Activated T-cell treated with anti-CD3 and anti-CD28 coated beads, Interleukin-2, amount 50 U/mL, for 48 hours (primary cell): ENCODE measurements at regions not wholly inside any gene's neighbourhood (a gene's known extent, or its start where the extent isn't known, plus 50 kb on each side); places are given as distances from the start of the nearest gene placed in this dataset.
"Not testable (repeated sequence)": the region's sequence is repeated elsewhere in the genome, so short reads cannot be mapped to it uniquely, and the experiment has no call there.

Source experiments
- DNase-seq, 2 experiments: peaks; one replicate each; pipeline ENCODE4 v3.0.0-alpha.2; 2020

DNA sequence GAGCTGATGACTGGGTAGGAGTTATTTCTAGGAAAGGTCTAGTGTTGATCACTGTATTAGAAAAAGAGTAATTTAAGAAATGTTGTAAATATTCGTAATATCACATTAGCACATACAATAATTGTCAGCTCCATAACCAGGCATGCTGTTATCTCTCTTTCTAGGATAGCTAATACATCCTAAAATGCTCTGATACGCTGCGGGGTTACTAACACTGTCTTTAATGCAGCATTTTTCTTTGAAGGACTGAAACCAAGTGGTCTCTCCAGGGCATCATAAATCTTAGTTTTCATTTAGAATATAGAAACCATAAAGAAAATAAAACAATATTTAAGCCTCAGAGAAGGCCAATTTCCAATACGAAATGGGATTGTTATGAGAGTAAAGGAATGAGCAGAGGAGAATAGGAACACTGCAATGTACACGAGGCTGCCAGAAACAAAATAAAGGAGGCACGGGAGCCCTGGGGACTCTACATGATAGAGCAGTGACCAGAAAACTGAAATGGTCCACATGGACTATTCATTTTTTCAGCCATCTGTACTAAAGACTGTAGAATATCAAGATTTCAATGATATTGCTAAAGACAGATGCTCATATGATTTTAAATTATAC, 1606.7 kb upstream of the AGA start:
- no peak for DNase-seq

DNA sequence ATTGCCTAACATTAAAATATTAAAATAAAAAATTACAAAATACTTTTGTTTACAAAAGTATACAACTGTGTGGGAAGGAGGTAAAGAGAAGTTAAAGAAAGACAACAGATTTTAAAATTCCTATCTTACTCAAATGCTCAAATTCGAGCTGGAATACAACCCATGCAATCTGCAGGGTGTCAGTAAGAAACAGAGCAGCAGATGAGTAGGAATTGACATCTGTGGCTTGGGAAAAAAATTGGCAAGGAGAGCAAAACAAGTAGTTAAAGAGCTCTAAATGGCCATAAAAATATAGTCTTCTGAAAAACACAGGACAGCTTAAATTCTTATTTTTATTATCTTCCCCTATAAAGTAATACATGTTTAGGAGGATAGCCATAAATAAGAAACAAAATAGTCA, 1609.0 kb upstream of the AGA start:
- no peak for DNase-seq

DNA sequence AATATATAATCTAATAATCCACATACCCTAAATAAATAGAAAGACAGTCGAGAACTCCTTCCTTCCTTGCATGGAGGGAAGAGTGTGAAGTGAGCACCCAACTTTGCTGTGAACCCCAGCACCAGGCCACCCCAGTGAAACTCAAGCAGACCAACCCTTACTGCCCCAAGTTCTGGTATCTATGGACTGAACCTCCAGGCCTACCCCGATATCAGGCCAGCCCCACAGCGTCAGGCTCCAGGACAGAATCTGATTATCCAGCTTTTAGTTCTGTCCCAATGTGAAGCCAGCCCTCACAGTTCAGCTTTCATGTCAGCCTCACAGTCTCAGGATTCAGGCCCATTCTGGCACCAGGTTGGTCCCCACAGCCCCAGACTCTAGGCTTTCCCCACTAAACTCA, 1617.2 kb upstream of the AGA start:
- no peak for DNase-seq

DNA sequence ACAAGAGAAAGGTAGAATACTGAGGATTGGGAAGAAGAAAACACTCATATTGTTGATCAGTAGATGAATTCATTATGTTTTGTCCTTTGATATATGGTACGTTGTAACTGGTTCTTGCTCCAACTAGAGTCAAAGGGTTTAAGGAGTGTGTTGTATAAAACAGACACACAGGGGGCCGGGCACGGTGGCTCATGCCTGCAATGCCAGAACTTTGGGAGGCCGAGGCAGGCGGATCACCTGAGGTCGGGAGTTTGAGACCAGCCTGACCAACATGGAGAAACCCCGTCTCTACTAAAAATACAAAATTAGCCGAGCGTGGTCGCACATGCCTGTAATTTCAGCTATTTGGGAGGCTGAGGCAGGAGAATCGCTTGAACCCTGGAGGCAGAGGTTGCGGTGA, 1624.0 kb upstream of the AGA start:
- not testable (repeated sequence) for DNase-seq

DNA sequence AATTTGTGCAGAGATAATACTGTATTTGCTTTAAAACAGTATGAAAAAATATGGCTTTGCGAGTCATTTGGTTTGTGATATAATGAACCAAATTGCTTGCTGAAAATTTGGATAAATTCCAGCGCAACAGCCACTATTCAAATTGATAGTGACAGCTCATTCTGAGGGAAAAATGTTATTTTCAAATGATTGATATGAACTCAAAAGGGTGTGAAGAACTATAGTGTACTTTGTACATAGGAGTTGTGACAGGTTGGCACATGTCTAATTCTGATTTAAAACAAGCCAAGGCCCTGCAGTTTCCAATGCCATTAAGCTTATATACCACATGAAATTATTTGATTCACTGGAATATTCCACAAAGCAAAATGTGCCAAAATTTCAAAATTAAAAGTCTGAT, 1628.9 kb upstream of the AGA start:
- no peak for DNase-seq

DNA sequence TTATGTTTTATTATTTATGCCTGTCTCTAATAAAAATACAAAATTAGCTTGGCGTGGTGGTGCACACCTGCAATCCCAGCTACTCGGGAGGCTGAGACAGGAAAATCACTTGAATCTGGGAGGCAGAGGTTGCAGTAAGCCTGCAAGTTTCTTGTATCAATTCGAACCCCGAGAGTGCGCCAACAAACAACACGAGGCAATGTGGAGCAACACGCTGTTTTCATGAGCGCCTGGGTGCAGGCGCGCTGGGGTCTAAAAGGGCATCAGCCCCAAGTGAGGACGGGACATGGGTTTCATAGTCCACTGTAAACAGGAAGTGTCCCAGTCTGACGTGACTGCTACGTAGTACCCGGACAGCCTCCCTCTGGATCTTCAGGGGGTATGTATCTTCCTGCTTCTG, 1634.6 kb upstream of the AGA start:
- no peak for DNase-seq

DNA sequence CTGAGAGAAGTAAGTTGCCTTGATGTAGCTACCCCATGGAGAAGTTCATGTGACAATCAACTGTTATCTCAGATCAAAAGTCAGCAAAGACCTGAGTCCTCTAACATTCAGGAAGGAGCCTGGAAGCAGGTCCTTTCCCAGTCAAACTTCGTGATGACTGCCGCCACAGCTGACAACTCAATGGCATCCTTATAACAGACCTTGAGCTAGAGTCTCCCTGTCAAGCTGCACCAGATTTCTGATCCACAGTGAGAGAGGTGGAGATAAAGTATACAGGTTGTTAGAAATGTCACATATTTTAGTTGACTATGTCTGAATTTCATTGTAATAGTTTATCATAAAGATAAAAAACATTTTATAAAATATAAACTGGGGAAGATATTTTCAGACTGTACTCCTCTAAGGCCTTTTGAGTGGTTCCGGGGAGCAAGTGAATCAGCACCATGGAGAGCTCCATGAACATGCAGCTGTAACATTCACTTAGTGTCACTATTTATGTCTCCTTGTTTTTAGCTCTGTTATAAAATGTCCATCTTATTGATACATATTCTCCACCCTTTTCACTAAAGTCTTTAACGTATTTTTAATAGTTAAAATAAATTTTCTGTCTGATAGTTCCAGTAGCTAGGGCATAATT, 1653.5 kb upstream of the AGA start:
- no peak for DNase-seq

DNA sequence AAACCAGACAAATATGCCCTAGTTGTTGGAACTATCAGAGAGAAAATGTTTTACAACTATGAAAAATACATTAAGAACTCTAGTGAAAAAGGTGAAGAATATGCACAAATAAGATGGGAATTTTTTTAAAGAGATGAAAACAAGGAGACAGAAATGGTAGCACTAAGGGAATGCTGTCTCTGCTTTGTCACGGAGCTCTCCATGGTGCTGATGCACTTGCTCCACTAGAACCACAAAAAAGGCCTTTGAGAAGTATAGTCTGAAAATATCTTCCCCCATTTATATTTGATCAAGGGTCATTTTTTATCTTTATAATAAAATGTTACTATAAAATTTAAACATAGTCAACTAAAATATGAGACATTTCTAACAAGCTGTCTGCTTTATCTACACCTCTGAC, 1655.5 kb upstream of the AGA start:
- DNase-seq = no peak

DNA sequence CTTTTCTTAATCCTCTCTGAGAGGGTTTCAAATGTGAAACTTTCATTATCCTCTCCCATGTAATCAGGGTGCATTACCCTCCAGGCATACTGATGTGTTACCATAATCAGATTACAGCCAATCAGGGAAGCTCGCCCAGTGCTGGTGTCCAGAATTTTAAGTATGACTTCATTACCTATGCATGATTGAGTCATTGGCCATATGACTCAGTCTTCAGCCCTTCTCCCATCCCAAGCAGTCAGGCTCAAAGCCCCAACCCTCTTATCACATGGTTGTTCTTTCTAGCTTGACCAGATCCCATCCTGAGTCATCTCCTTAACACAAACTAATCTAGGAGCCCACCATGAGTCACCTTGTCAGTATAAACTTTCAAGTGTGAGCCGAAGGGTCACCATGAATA, 1668.1 kb upstream of the AGA start:
- no peak for DNase-seq

DNA sequence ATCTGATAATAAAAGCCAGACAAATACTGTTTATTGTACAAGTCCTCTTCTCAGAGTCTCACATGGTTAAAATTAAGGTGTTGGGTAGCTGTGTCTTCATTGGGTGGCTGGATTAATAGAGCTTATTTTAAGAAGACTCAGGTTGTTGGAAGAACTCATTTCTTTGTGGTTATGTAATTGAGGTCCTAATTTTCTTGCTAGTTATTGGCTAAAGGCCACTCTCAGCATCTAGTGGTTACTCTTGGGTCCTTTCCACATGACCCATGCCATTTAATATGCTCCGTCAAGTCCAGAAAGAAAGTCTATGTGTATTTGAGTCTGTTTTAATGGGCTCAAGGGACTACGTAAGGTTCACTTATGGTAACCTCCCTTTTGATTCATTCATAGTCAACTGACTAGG, 1668.6 kb upstream of the AGA start:
- no peak for DNase-seq

DNA sequence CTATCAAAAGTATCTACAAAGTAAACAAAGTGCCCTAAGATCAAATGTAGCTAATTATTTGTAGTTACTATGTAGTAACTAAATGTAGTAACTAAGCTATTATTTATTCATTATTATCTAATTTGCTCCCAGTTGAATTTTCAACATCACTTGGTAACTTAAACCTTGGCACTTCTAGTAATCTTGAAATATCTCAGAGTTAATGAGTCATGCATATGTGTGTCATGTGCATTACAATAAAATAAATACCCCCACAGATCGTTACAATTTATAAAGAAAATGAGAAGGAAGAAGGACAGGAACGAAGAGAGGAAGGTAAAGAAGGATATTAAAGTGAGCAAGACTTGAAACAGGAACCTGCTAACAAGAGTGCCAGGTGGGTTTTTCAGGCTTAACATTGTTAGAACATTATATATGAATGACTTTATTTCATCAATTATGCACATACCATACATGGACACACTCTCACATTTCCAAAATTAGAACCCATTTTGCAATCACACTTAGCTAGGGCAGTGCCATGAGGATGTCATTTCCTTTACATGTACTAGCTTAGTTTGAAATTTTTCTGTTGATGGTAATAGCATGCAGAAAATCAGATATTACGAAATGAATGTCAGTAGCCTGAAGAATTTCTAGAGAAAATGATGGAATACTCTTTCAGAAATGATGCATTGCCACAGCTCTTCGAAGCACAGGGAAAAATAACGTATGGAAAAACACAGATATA, 1670.4 kb upstream of the AGA start:
- DNase-seq = no peak

DNA sequence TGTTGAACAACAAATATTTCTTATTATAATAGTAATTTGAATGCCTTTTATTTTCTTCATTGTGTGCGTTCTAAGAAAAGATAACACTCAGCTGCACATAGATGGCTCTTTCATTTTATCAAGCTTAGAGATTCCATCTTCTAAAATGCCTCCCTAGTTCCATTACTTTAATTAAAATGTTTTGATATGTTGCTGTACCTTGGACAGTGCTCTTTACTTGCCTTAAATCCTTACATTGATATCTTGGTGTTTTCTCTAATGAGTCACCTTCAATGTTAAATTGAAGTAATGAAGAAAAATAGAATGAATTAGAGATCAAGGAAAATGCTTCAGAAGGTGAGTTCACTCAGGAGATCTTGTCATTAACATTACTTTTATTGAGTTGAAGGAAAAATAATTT, 1672.4 kb upstream of the AGA start:
- DNase-seq = no peak

DNA sequence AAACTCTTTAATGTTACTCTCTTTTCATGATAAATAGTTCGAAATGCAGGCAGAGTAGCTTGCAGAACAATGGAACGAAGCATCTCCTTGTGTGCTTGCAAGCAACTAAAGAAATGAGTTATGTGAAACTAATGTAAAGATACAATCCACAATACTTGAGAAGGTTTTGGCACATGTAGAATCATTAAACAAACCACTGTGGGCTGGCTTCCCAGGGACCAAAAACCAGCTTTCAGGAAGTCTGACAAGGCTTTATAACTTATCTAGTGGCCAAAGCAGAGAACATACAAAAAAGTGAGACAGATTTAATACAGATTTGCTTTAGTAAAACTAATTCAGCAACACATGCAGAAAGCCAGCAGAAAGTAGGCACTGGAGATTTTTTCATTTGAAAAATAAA, 1673.8 kb upstream of the AGA start:
- DNase-seq = no peak

DNA sequence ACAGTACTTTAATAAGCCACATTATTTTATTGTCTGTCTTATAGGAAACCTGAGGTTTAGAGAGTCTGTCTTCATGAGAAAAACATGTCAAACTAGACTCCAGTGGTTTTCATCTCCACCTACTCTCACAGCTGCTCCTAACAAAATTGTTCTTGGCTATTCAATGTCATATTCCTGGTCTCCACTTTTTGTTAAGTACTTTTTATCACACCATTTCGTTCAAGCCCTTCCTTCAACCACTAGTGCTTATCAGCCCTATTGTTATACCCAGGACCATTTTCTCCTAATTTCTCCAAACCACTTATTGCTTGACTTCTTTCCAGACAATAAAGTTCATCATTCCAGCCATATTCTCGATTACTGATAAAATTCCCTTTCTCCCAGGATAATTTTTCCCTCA, 1674.3 kb upstream of the AGA start:
- DNase-seq = no peak

DNA sequence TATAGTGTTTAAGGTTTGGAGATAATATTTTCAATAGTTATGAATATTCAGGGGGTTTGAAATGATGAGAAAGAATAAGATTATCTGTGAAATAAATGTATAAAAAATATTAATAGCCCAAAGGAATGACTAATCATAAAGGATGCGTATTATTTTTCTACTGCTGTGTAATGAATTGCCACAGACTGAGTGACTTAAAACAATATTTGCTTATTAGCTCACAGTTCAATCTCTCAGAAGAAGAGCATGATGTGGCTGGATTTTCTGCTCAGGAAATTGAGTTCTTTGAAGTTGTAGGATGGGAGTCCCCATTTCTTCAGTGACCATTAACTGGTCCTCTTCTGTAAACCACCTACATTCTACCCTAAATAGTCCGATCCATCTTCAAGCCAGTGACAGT, 1680.8 kb upstream of the AGA start:
- DNase-seq = no peak

DNA sequence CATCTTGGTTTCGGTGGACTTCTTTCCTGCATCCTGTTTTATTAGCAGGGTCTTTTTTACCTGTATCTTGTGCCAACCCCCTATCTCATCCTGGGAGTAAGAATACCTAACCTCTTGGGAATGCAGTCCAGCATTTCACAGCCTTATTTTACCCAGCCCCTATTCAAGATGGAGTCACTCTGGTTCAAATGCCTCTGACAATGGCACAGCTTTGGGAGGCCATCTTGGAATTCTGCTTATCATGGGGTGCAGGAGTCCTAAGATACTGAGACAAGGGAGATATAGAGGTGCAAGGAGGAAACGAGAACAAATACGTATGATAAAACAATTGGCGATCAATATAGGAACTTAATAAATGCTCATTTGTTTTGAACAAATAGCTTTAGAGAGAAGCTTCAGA, 1682.2 kb upstream of the AGA start:
- no peak for DNase-seq

DNA sequence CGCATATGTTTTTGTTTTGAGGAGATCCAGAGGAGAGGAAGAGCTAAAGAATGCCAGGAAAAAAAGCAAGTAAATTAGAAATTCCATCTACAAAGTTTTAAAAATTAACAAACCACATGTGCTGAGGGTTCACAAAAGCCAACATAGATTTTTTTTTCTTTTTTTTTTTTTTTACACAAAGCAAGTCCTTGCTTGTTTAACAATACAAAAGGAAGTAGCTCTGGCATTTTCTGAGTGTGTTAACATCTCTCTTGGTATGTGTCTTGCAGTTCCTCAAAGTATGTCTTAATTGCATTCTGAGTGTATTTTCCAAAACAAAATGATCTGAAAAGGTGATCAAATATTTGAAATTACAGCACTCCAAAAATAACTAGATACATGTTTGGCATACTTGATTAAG, 1682.7 kb upstream of the AGA start:
- DNase-seq = no peak

DNA sequence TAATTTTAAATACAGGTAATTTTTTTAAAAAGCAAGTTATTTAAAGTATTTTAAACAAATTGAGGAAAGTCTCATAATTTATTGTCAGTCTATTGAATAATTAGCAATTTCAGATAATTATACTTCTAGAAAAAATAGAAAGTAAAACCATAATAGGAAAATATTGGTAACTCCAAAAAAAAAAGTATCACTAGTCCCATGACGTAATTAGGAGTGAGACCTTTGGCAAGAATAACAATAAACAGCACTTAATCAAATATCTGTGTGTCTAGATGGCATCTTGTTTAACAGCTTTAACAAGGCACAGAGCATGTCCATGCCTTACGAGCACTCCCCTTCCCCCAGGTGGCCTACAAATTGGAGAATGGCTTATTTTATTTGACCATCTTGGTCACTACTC, 1683.6 kb upstream of the AGA start:
- DNase-seq = no peak

DNA sequence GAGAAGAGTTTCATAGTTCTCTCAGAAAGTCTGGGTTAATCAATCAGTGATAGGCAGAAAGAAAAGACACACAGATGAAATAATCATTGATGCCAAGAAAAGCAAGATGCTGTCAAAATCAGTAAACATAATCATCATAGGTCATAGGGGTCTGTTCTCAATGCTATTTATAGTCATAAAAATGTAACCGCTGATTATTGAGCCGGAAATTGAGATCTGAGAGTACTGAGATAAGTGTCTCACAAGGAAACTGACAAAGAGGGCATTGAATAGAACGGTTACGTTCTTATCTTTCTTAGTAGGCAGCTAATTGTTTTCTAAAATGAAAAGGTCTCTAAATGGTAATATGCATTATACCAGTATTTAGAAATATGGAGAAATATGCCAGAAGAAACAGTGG, 1686.1 kb upstream of the AGA start:
- DNase-seq = no peak

DNA sequence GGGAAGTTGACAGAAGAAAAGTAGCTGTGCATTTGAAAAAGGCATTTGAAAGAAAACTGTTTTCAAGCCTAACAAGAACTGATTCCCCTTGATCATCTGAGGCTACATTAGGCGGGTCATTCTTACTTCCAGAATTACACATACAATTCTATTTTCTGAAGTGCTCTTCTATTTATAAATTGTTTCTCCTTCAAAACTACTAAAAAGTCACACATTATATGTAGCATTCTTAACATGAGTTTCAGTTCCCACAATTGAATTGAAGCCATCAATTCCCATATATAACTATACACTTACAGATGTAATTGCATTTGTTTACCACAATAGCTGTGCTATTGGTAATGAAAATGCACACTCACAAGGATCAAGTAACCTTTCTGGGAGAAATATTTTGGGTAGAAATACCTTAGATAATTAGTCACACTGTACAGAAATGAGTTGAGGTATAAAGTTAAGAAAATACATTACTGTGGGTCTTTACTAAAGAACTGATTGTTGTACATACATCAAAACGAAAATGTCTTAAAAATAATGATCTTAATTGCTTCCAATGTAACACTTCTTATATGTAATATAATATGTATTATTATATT, 1688.0 kb upstream of the AGA start:
- DNase-seq = no peak

DNA sequence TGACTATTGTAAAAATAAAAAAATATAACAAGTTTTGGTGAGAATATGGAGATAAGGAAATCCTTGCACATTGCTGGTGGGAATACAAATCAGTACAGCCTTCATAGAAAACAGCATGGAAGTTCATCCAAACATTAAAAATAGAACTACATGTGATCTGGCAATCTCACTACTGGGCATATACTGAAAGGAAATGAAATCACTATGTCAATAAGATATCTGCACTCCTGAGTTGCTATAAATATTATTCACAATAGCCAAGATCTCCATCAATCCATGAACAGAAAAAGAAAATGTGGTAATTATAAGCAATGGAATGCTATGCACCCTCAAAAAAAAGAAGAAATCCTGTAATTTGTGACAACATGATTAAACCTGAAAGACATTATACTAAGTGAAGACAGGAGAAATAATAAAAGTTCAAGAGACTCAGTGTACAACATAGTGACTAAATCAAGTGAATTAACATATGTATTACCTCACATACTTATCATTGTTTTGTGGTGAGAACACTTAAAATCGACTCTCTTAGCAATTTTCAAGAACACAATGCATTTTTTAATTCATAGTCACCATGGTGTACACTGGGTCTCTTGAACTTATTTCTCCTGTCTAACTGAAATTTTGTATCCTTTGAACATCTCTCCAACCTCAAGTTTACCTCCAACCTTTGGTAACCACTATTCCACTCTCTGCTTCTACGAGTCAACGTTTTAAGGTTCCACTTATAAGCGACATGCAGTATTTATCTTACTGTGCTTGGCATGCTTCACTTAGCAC, 1703.7 kb upstream of the AGA start:
- no peak for DNase-seq

DNA sequence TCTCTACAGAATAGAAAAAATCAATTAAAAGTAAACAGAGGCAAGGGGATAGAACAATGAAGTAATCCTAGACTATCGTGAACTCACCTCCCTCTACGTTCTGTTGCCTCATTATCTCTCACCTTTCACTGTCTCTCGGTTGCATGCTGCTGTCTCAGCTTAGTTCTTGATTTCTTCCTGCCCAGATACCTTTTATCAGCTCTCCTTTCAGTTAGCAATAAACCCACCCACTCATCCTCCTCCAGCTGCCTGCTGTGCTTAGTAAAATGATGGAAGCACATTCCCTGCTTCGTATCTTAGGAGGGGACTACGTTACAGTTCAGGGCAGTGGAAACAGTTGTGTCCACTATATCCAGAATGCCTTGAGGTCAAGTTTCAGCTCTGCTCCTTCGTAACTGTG, 1709.5 kb upstream of the AGA start:
- DNase-seq = no peak

DNA sequence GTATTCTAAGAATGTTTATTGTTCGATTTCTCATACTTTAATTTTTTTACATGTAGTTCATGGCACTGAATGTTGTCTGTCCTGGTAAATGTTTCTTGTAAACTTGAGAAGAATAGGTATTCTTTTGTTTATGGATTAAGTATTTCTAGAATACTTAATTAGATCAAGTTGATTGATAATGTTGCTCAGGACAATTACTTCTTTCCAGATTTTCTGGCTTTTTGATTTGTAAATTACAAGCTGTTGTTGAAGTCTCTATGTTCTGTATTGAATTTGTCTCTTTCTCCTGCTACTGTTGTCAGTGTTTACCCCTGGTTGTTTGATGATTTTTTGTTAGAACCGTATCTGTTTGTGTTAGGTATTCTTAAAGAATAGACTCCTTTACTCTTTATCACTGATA, 1720.9 kb upstream of the AGA start:
- no peak for DNase-seq
